DND-41 (cell line): ENCODE measurements at regions not wholly inside any gene's neighbourhood (a gene's known extent, or its start where the extent isn't known, plus 50 kb on each side); places are given as distances from the start of the nearest gene placed in this dataset.

Experiments
- EZH2 ChIP-seq: IDR thresholded peaks from 3 replicates; pipeline ENCODE4 v1.6.1; 2012; ENCODE audit warnings: borderline replicate concordance, low read depth, mild to moderate bottlenecking, moderate library complexity, low read length, inconsistent platforms; ENCODE audit not compliant: severe bottlenecking
- TF ChIP-seq, protein P1 (sequence below): IDR thresholded peaks from 2 replicates; pipeline ENCODE4 v1.5.1; 2012; ENCODE audit warnings: borderline replicate concordance, low read length, moderate library complexity, mild to moderate bottlenecking; ENCODE audit not compliant: poor library complexity, severe bottlenecking; ENCODE audit errors: extremely low read depth

DNA sequence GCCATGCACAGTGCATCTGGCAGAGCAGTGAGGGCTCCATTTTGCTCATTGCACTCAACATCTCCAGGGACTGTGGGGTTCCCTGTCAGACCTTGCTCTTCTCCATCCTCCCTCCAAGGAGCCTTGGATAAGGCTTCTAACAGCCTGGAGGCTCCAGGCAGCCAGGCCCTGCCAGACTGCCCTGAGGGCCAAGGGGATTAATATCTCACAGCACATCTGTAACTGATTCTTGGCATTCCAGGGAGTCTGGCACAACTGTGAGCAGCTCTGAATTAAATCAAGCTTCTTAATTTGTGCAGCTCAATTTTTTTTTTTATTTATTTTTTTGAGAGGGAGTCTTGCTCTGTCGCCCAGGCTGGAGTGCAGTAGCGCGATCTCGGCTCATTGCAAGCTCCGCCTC is 224.5 kb upstream of the PGRMC2 start:
- TF ChIP-seq, protein P1, sequence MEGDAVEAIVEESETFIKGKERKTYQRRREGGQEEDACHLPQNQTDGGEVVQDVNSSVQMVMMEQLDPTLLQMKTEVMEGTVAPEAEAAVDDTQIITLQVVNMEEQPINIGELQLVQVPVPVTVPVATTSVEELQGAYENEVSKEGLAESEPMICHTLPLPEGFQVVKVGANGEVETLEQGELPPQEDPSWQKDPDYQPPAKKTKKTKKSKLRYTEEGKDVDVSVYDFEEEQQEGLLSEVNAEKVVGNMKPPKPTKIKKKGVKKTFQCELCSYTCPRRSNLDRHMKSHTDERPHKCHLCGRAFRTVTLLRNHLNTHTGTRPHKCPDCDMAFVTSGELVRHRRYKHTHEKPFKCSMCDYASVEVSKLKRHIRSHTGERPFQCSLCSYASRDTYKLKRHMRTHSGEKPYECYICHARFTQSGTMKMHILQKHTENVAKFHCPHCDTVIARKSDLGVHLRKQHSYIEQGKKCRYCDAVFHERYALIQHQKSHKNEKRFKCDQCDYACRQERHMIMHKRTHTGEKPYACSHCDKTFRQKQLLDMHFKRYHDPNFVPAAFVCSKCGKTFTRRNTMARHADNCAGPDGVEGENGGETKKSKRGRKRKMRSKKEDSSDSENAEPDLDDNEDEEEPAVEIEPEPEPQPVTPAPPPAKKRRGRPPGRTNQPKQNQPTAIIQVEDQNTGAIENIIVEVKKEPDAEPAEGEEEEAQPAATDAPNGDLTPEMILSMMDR, result no peak
- no peak for TF ChIP-seq EZH2
